Activated CD4-positive, alpha-beta T cell treated with anti-CD3 and anti-CD28 coated beads for 24 hours (primary cell): ENCODE measurements at regions not wholly inside any gene's neighbourhood (a gene's known extent, or its start where the extent isn't known, plus 50 kb on each side); places are given as distances from the start of the nearest gene placed in this dataset.

Source experiments
- DNase-seq, 2 donors: peaks; one replicate each; pipeline ENCODE4 v3.0.0-alpha.2; 2020; ENCODE audit warnings: low read depth in 2 of 2

- no peak for DNase-seq
Measured at GRCh38 chr12:41981758-41982157, 162.9 kb downstream of the GXYLT1 start.

- no peak for DNase-seq
Measured at GRCh38 chr12:41981013-41981412, 163.7 kb downstream of the GXYLT1 start.

- DNase-seq, result no peak
Measured at GRCh38 chr12:41980390-41980789, 164.3 kb downstream of the GXYLT1 start.

DNA sequence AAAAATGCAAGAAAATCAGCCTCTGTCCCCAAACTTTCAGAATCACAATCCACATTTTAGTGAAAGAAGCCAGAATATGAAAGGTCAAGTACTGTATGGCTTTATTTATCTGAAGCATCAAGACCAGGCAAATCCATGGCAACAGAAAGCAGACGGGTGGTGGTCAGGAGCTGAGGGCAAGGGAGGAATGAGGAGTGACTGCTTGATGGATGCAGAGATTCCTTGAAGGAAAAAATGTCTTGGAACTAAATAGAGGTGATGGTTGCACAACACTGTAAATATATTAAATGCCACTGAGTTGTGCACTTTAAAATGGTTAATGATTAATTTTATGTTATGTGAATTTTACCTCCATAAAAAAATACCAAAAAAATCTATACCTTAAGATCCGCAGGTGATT, 165.1 kb downstream of the GXYLT1 start:
- DNase-seq, result no peak

- DNase-seq, result no peak
Measured at GRCh38 chr12:41972598-41972997, 172.1 kb downstream of the GXYLT1 start.

GRCh38 chr12:41972196-41972595, 172.5 kb downstream of the GXYLT1 start:
- DNase-seq, result no peak

- no peak for DNase-seq
Measured at GRCh38 chr12:41970744-41971143, 173.9 kb downstream of the GXYLT1 start.

- no peak for DNase-seq
Measured at GRCh38 chr12:41968599-41968998, 176.1 kb downstream of the GXYLT1 start.

- no peak for DNase-seq
Measured at GRCh38 chr12:41967668-41968500, 176.8 kb downstream of the GXYLT1 start.

DNA sequence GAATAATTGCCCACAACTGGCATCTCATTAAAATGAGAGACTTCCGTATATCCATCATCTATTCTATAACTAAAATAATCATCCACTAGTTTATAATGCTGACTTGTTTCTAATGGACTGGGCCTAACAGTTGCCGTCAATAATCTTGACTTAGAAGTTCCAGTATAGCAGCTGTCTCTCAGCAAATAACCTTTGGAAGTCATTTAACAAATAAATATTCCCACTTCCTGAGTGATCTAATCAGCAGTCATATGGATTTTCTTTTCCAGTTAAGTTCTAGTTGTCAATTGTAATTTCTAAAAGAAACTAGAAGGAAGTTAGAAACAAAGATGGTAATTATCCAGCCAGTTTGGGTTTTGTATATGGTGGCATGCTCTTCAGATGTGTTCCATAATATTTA, 177.8 kb downstream of the GXYLT1 start:
- DNase-seq, result no peak

- DNase-seq, result no peak
Measured at GRCh38 chr12:41966001-41966400, 178.7 kb downstream of the GXYLT1 start.

GRCh38 chr12:41963398-41963797, 181.3 kb downstream of the GXYLT1 start:
- DNase-seq, result no peak

GRCh38 chr12:41962171-41962572, 182.5 kb downstream of the GXYLT1 start:
- no peak for DNase-seq

GRCh38 chr12:41959271-41959670, 185.4 kb downstream of the GXYLT1 start:
- DNase-seq, result no peak

GRCh38 chr12:41956353-41956752, 188.3 kb downstream of the GXYLT1 start:
- DNase-seq, result no peak

DNA sequence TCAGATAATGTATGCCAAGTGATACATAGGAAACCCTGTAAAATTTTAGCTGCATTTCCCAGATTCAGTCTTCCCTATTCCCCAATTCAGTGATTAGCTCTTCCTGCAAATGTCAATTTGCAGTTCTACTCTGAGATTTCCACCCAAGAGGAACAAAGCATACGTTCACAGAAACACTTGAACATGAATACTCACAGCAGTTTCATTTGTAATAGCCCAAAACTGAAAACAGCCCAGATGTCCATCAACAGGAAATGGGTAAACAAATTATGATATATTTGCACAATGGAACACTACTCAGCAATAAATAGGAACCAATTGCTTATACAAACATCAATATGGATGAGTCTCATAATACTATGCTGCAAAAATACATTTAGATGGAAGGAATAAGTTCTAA, 194.2 kb downstream of the GXYLT1 start:
- no peak for DNase-seq

GRCh38 chr12:41946106-41946505, 198.6 kb downstream of the GXYLT1 start:
- no peak for DNase-seq

GRCh38 chr12:41944216-41944615, 200.5 kb downstream of the GXYLT1 start:
- DNase-seq, result no peak

GRCh38 chr12:41943671-41944070, 201.0 kb downstream of the GXYLT1 start:
- no peak for DNase-seq

DNA sequence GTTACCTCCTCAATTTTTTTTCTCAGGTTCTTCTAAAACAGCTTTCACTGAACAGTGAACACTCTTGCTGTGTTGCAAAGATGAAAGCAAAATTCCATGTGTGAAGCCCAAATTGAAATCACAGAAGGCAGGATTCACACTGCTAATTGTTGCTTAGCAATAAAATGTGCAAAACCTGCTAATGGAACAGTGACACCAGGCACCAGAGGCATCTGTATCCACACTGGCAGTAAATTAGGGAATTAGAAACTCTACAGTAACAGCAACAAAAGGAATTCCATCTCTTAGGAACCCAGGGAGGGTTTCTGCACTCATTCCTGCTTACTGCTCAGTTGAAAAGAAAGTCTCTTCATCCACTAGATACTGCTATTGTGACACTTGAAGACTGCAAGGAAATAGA, 202.3 kb downstream of the GXYLT1 start:
- DNase-seq, result no peak

DNA sequence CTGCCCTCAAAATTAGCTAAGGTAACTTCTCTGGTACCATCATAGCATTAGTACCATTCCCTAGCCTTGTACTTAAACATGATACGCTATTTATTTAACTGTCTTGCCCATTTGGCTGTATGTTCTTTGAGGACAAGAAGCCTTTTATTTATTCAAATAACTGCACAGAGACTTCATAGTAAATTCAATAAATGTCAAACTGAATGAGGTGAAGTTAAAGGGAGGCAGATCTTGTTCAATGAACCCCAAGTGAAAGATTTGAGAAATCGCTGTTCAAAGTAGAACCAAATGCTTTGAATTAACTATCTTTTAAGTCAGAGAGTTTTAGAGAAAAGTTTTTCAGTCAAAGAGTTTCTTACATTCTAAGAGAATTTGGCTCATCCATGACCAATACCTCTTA, 203.6 kb downstream of the GXYLT1 start:
- DNase-seq, result no peak

- DNase-seq, result no peak
Measured at GRCh38 chr12:41940571-41940970, 204.1 kb downstream of the GXYLT1 start.

- DNase-seq, result no peak
Measured at GRCh38 chr12:41936333-41936732, 208.3 kb downstream of the GXYLT1 start.

GRCh38 chr12:41935911-41936310, 208.8 kb downstream of the GXYLT1 start:
- no peak for DNase-seq
